Mucosa of rectum (tissue), 2 donors: ENCODE measurements at regions not wholly inside any gene's neighbourhood (a gene's known extent, or its start where the extent isn't known, plus 50 kb on each side); places are given as distances from the start of the nearest gene placed in this dataset.

ENCODE experiments used
- H3K27ac ChIP-seq, 2 donors: one replicate each; pipeline ENCODE4 v1.7.0; 2013; ENCODE audit warnings: inconsistent platforms in 2 of 2, low read depth in 2 of 2, low read length in 2 of 2
- H3K27me3 ChIP-seq, 2 donors: one replicate each; pipeline ENCODE4 v1.7.0; 2013; ENCODE audit warnings: low read length in 2 of 2; ENCODE audit not compliant: control insufficient read depth in 2 of 2, insufficient read depth in 2 of 2
- H3K36me3 ChIP-seq, 2 donors: one replicate each; pipeline ENCODE4 v1.7.0; 2013; ENCODE audit warnings: low read length in 2 of 2; ENCODE audit not compliant: control insufficient read depth in 2 of 2, insufficient read depth in 2 of 2
- H3K4me1 ChIP-seq, 2 donors: one replicate each; pipeline ENCODE4 v1.7.0; 2013; ENCODE audit warnings: low read length in 2 of 2, mild to moderate bottlenecking in 1 of 2; ENCODE audit not compliant: control insufficient read depth in 2 of 2, insufficient read depth in 2 of 2
- H3K4me3 ChIP-seq, 2 donors: one replicate each; pipeline ENCODE4 v1.7.0; 2013; ENCODE audit warnings: low read length in 2 of 2
- H3K9ac ChIP-seq, 2 donors: one replicate each; pipeline ENCODE4 v1.7.0; 2013; ENCODE audit warnings: low read length in 2 of 2, low read depth in 1 of 2, mild to moderate bottlenecking in 1 of 2
- H3K9me3 ChIP-seq, 2 donors: one replicate each; pipeline ENCODE4 v1.7.0; 2013; ENCODE audit warnings: low read length in 2 of 2; ENCODE audit not compliant: control insufficient read depth in 2 of 2
- donor health status: healthy.
- donor health status: Normal muscosa, but diverticular disease.

- H3K4me1 ChIP-seq = no peaks in the 10 kb centered on the region
- H3K9ac ChIP-seq = no peak overlapping the region
- H3K27me3 ChIP-seq = no peaks in the 10 kb centered on the region
- no peaks in the 10 kb centered on the region for H3K36me3 ChIP-seq
- H3K27ac ChIP-seq = no peak overlapping the region
- H3K9me3 ChIP-seq = no peaks in the 10 kb centered on the region
- H3K4me3 ChIP-seq = no peak overlapping the region
Observed at GRCh38 chr3:34807611-34808010, 831.7 kb upstream of the ARPP21 start.

- Histone ChIP-seq H3K9me3 (no peaks in the 10 kb centered on the region), H3K4me3 (no peak overlapping the region), H3K27me3 (no peaks in the 10 kb centered on the region), H3K4me1 (no peaks in the 10 kb centered on the region), H3K27ac (no peak overlapping the region), H3K36me3 (no peaks in the 10 kb centered on the region), H3K9ac (no peak overlapping the region)
Observed at GRCh38 chr3:34808287-34808686, 831.0 kb upstream of the ARPP21 start.

GRCh38 chr3:34828847-34829246, 810.5 kb upstream of the ARPP21 start:
- no peak overlapping the region for H3K4me3 ChIP-seq
- H3K4me1 ChIP-seq = no peaks in the 10 kb centered on the region
- H3K9ac ChIP-seq = no peak overlapping the region
- H3K9me3 ChIP-seq = no peaks in the 10 kb centered on the region
- no peak overlapping the region for H3K27ac ChIP-seq
- no peaks in the 10 kb centered on the region for H3K27me3 ChIP-seq
- no peaks in the 10 kb centered on the region for H3K36me3 ChIP-seq

- H3K27ac ChIP-seq = no peak overlapping the region
- H3K4me1 ChIP-seq = no peaks in the 10 kb centered on the region
- H3K27me3 ChIP-seq = no peaks in the 10 kb centered on the region
- H3K9me3 ChIP-seq = no peaks in the 10 kb centered on the region
- H3K9ac ChIP-seq = no peak overlapping the region
- H3K4me3 ChIP-seq = no peak overlapping the region
- no peaks in the 10 kb centered on the region for H3K36me3 ChIP-seq
Observed at GRCh38 chr3:34832865-34833508, 806.3 kb upstream of the ARPP21 start.

- Histone ChIP-seq H3K27me3 (no peaks in the 10 kb centered on the region), H3K9ac (no peak overlapping the region), H3K4me1 (no peaks in the 10 kb centered on the region), H3K36me3 (no peaks in the 10 kb centered on the region), H3K4me3 (no peak overlapping the region), H3K9me3 (no peaks in the 10 kb centered on the region), H3K27ac (no peak overlapping the region)
Observed at GRCh38 chr3:34837848-34838741, 801.2 kb upstream of the ARPP21 start.

GRCh38 chr3:34842706-34843480, 796.4 kb upstream of the ARPP21 start:
- no peaks in the 10 kb centered on the region for H3K4me1 ChIP-seq
- H3K27me3 ChIP-seq = no peaks in the 10 kb centered on the region
- H3K36me3 ChIP-seq = no peaks in the 10 kb centered on the region
- no peaks in the 10 kb centered on the region for H3K9me3 ChIP-seq
- H3K4me3 ChIP-seq = no peak overlapping the region
- no peak overlapping the region for H3K9ac ChIP-seq
- H3K27ac ChIP-seq = no peak overlapping the region

- Histone ChIP-seq H3K9me3 (no peaks in the 10 kb centered on the region), H3K36me3 (no peaks in the 10 kb centered on the region), H3K27me3 (no peaks in the 10 kb centered on the region), H3K4me3 (no peak overlapping the region), H3K9ac (no peak overlapping the region), H3K4me1 (no peaks in the 10 kb centered on the region), H3K27ac (no peak overlapping the region)
Observed at GRCh38 chr3:34844323-34844620, 795.1 kb upstream of the ARPP21 start.

- H3K27me3 ChIP-seq = no peaks in the 10 kb centered on the region
- no peak overlapping the region for H3K9ac ChIP-seq
- H3K9me3 ChIP-seq = no peaks in the 10 kb centered on the region
Observed at GRCh38 chr3:34851137-34851536, 788.2 kb upstream of the ARPP21 start.

GRCh38 chr3:34852844-34853439, 786.4 kb upstream of the ARPP21 start:
- Histone ChIP-seq H3K36me3 (no peaks in the 10 kb centered on the region), H3K27ac (no peak overlapping the region), H3K27me3 (no peaks in the 10 kb centered on the region), H3K4me3 (no peak overlapping the region), H3K4me1 (no peaks in the 10 kb centered on the region), H3K9ac (no peak overlapping the region), H3K9me3 (no peaks in the 10 kb centered on the region)

More at GRCh38 chr3:34851137-34851536, 788.2 kb upstream of the ARPP21 start:
- H3K27ac ChIP-seq = no peak overlapping the region
- no peaks in the 10 kb centered on the region for H3K4me1 ChIP-seq
- H3K36me3 ChIP-seq = no peaks in the 10 kb centered on the region
- no peak overlapping the region for H3K4me3 ChIP-seq
